HEK293 (cell line): ENCODE measurements at regions not wholly inside any gene's neighbourhood (a gene's known extent, or its start where the extent isn't known, plus 50 kb on each side); places are given as distances from the start of the nearest gene placed in this dataset.

ENCODE experiments used
- EGR2 ChIP-seq: fragments of 450-650 bp; formaldehyde crosslinking; IDR thresholded peaks from 2 replicates; pipeline ENCODE4 v1.5.1; 2016; ENCODE audit warnings: low read depth, missing biosample characterization, missing genetic modification characterization
- KLF16 ChIP-seq: fragments of 450-650 bp; formaldehyde crosslinking; IDR thresholded peaks from 2 replicates; pipeline ENCODE4 v1.5.1; 2017; ENCODE audit warnings: missing biosample characterization, missing genetic modification characterization
- MZF1 ChIP-seq: fragments of 450-650 bp; formaldehyde crosslinking; IDR thresholded peaks from 2 replicates; pipeline ENCODE4 v1.5.1; 2017; ENCODE audit warnings: missing biosample characterization, missing genetic modification characterization, borderline replicate concordance
- REST ChIP-seq: fragments of 450-650 bp; formaldehyde crosslinking; IDR thresholded peaks from 2 replicates; pipeline ENCODE4 v1.5.1; 2016; ENCODE audit warnings: missing biosample characterization, missing genetic modification characterization
- ZBTB20 ChIP-seq: fragments of 450-650 bp; formaldehyde crosslinking; IDR thresholded peaks from 2 replicates; pipeline ENCODE4 v1.5.1; 2016; ENCODE audit warnings: missing biosample characterization, missing genetic modification characterization
- ZBTB7A ChIP-seq: fragments of 450-650 bp; formaldehyde crosslinking; IDR thresholded peaks from 2 replicates; pipeline ENCODE4 v1.5.1; 2016; ENCODE audit warnings: low read depth, missing biosample characterization, missing genetic modification characterization
- ZNF112 ChIP-seq: fragments of 450-650 bp; formaldehyde crosslinking; IDR thresholded peaks from 2 replicates; pipeline ENCODE4 v1.5.0; 2017; ENCODE audit warnings: missing biosample characterization, missing genetic modification characterization
- ZNF146 ChIP-seq: fragments of 450-650 bp; formaldehyde crosslinking; IDR thresholded peaks from 2 replicates; pipeline ENCODE4 v1.5.1; 2016; ENCODE audit warnings: missing biosample characterization, missing genetic modification characterization
- ZNF266 ChIP-seq: fragments of 450-650 bp; formaldehyde crosslinking; IDR thresholded peaks from 2 replicates; pipeline ENCODE4 v1.5.1; 2016; ENCODE audit warnings: missing biosample characterization, missing genetic modification characterization, low read depth
- ZNF292 ChIP-seq: fragments of 450-650 bp; formaldehyde crosslinking; IDR thresholded peaks from 2 replicates; pipeline ENCODE4 v1.5.1; 2016; ENCODE audit warnings: low read depth, missing biosample characterization, missing genetic modification characterization, borderline replicate concordance
- ZNF501 ChIP-seq: fragments of 450-650 bp; formaldehyde crosslinking; IDR thresholded peaks from 2 replicates; pipeline ENCODE4 v1.5.1; 2016; ENCODE audit warnings: missing biosample characterization, missing genetic modification characterization
- ZSCAN5A ChIP-seq: fragments of 450-650 bp; formaldehyde crosslinking; IDR thresholded peaks from 2 replicates; pipeline ENCODE4 v1.5.1; 2016; ENCODE audit warnings: missing biosample characterization, missing genetic modification characterization
- TF ChIP-seq, protein P1 (sequence below): fragments of 450-650 bp; formaldehyde crosslinking; IDR thresholded peaks from 2 replicates; pipeline ENCODE4 v1.5.1; 2016; ENCODE audit warnings: missing biosample characterization, missing genetic modification characterization

GRCh38 chr2:60353406-60353800 is 200.1 kb downstream of the BCL11A start:
- TF ChIP-seq ZBTB20 (tag by site-specific recombination) = no peak
- no peak for TF ChIP-seq ZBTB7A
- TF ChIP-seq, protein P1, sequence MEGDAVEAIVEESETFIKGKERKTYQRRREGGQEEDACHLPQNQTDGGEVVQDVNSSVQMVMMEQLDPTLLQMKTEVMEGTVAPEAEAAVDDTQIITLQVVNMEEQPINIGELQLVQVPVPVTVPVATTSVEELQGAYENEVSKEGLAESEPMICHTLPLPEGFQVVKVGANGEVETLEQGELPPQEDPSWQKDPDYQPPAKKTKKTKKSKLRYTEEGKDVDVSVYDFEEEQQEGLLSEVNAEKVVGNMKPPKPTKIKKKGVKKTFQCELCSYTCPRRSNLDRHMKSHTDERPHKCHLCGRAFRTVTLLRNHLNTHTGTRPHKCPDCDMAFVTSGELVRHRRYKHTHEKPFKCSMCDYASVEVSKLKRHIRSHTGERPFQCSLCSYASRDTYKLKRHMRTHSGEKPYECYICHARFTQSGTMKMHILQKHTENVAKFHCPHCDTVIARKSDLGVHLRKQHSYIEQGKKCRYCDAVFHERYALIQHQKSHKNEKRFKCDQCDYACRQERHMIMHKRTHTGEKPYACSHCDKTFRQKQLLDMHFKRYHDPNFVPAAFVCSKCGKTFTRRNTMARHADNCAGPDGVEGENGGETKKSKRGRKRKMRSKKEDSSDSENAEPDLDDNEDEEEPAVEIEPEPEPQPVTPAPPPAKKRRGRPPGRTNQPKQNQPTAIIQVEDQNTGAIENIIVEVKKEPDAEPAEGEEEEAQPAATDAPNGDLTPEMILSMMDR (tag by site-specific recombination) = no peak
- no peak for TF ChIP-seq ZNF112 (tag by site-specific recombination)
- TF ChIP-seq ZNF501 = no peak
- no peak for TF ChIP-seq KLF16 (tag by site-specific recombination)
- TF ChIP-seq MZF1 = no peak
- TF ChIP-seq ZNF266 (tag by site-specific recombination) = no peak
- TF ChIP-seq ZNF292 (tag by site-specific recombination) = no peak
- no peak for TF ChIP-seq ZNF146 (tag by site-specific recombination)
- TF ChIP-seq REST = no peak
- TF ChIP-seq EGR2 (tag by site-specific recombination) = no peak
- no peak for TF ChIP-seq ZSCAN5A (tag by site-specific recombination)
